ENCODE measurements at regions not wholly inside any gene's neighbourhood (a gene's known extent, or its start where the extent isn't known, plus 50 kb on each side); places are given as distances from the start of the nearest gene placed in this dataset.

GRCh38 chr5:164498438-164498837 lies 993.0 kb downstream of the MAT2B start:
- TF ChIP-seq CTCF (IDR thresholded peaks at IDR 0.05) (no peak), POLR2AphosphoS5 (IDR thresholded peaks at IDR 0.05) (no peak)

Measured in transverse colon (tissue), 4 donors.